GM20431 (cell line): ENCODE measurements at regions not wholly inside any gene's neighbourhood (a gene's known extent, or its start where the extent isn't known, plus 50 kb on each side); places are given as distances from the start of the nearest gene placed in this dataset.
"Not testable (repeated sequence)": the region's sequence is repeated elsewhere in the genome, so short reads cannot be mapped to it uniquely, and the experiment has no call there.

Source experiments
- in situ Hi-C: fragments of 300-500 bp; cut with MseI, MboI; formaldehyde crosslinking; loops from one replicate; pipeline ENCODE4 v1.15.0; 2020; ENCODE audit warnings: low sequenced_read_pairs; ENCODE audit not compliant: unreplicated experiment

GRCh38 chr3:144494651-144495050, 523.0 kb downstream of the DIPK2A start:
- in situ Hi-C loops = not testable (repeated sequence)

DNA sequence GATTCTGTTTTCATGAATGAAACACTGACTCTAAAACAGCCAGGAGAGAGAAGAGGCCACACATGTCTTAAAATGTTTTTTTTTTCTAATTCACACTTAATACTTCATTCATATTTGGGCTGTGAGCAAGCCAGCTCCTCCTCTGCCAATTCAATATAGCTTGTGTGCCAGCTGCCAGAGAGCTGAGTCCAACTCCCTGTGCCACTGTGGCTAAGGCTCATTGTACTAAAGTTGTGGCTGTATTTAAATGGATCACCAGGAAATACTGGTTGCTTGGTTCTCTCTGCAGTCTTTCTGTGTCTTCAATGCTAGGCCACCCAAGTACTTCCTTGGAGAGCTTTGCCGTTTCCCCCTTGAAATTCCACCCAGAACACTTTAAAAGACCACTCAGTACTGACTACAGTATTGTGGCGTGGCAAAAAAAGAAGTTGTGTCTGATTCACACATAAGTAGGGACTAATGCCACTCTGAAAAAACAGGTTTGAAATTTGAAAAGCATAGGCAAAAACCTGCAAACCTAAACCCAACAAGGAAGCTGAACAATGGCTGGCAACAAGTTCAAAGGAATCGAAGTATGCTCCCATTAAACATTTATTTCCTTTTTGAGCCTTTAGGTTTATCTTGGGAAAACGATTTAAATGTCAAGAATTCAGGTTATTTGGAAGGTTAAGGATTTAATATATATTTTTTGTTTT, 524.7 kb downstream of the DIPK2A start:
- in situ Hi-C loops = no loop called here

DNA sequence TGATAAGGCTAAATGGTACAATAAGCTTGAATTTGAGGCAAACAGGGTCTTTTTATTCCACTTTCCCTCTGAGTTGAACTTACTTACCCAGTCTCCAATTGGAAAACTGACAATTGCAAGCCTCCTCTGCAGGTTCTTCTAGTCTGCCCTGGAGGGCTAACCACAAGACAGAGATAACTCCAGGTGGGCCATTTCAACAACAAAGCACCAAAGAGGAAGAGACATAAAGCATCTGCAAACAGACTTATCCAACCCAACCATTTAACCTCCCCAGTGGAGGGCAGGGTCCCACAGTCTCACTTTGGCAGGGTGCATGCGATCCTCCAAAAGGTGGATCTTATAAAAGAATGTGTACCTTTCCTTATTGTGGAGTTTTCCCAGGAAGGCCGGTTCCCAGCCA, 525.8 kb downstream of the DIPK2A start:
- in situ Hi-C loops = no loop called here

DNA sequence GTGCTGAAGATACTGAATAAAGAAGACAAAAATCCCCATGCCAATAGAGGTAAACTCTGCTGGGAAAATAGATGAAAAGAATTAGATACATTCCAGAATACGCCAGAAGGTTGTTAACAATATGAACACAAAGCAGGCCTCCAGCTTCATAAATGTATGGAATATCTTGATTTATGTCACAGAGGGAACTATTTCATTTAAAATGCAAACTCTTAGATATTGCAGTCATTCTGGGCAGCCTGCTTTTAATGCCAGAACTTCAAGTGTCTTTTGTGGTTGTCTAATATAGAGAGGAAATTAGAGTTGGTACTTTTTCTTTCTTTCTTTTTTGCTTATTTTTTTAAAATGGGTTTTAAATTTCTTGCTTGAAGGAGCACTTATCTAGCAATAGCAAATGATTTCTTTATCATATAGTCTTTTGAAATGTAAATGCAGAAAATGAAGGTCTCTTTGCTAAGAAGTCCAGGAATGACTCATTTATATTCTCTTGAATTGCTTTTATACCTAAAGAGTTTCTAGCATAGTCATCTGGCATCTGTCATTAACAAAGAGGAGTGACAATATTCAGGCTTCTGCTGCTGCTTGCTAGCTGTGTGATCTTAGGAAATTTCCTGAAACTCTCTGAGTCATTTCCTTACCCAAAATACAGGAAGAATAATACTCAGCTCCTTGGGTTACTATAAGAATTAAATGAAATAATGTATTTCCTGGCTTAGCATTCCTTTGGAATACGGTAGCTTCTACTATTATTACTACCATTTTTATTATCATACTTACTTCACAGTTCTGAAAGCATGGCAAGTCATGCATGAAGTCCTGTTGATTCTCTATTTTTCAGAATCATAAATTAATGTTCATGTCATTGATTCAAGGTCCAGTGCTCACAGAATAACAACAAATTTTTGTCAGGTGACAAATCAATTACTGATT, 527.6 kb downstream of the DIPK2A start:
- in situ Hi-C loops = no loop called here

- in situ Hi-C loops = no loop called here
Observed at GRCh38 chr3:144501467-144501866, 529.8 kb downstream of the DIPK2A start.

DNA sequence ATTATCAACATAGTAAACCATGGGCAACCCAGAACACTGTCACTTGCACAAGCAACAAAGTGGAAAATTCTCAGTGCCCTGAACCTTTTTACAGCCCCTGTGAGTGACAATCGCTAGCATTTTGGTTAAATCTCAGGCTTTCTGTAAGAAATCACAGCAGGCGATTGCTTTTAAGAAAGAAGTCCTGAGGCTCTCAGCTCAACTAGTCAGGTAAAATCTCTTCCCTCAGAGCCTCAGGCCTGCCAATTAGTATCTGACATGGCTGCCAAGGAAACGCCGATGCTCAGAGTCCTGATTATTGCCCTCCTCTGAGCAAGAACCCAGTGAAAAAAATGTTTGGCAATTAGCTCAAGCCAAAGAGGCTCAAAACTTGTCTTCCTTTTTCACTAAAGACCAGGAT, 530.8 kb downstream of the DIPK2A start:
- in situ Hi-C loops = no loop called here

GRCh38 chr3:144506375-144506774, 534.8 kb downstream of the DIPK2A start:
- in situ Hi-C loops = not testable (repeated sequence)

GRCh38 chr3:144511346-144511745, 539.7 kb downstream of the DIPK2A start:
- in situ Hi-C loops = no loop called here

DNA sequence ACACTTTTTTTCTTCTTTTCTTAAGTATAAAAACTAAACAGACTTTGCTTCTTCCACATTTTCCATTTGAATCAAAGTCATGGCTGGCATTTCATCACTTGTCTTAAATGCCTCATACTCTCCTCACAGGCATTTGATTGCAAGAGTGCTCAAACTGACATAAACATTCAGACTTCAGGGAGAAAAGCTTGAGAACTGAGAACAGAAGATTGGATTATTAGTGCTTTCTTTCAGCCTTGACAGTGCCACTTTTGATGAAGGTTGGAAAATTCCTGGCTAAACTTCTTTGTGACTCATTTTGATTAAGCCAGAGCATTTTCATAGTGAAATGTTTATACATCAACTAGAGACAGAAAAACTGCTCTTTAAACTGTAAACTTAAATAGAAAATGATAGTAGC, 544.4 kb downstream of the DIPK2A start:
- in situ Hi-C loops = no loop called here

DNA sequence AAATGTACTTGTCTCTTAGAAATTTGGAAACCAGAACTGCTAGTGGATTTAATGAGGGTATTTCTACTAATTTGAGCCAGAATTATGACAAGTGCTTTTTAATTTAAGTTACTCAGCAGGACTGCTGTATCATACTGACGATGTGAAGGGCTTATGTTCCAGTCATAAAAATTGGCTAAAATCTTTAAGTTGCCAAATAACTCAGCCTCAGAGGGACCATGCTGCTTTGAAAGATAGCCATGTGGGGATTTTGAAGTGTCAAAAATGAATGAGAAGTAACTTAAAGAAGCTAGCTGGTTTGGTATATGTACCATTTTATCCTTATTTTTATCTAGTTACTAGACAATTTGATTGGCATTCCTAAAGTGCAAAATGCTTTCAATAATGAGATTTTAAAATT, 545.0 kb downstream of the DIPK2A start:
- in situ Hi-C loops = no loop called here

GRCh38 chr3:144521131-144521530, 549.5 kb downstream of the DIPK2A start:
- in situ Hi-C loops = no loop called here

DNA sequence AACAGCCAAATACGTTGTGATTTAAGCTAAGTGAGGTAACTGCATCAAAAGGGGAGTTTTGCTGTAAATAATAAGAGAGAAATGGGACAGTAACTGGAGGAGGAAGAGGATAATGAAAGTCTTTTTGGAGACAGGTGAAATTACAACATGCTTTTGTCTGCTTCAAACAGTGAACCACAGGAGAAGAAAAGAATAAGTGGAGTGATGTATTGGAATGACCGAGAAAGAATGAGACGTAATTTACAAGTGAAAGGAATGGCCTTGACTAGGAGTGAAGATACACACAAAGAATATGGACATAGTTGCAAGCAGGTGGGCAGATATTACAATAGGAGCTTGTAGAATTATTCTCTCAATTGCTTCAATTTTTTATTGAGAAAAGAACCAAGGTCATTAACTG, 550.8 kb downstream of the DIPK2A start:
- in situ Hi-C loops = no loop called here

GRCh38 chr3:144523396-144523795, 551.8 kb downstream of the DIPK2A start:
- in situ Hi-C loops = no loop called here

DNA sequence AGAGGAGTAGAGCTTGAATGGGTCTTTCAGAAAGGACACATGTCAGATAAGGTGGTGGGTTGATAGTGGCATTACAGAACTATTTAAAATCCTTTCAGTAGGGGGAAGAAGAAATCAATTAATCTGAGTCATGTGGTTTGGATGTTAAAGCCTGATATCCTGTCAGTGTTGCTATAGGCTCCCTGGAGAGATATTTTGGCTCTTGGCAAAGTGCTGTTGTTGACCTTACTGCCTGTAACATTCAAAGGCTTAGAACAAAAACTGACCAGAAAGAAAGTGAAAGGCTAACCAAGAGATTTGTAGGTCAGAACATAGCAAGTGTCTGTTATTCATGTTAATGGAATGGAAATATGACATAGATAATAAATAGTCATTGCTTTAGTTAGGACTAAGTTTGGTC, 552.9 kb downstream of the DIPK2A start:
- in situ Hi-C loops = no loop called here

DNA sequence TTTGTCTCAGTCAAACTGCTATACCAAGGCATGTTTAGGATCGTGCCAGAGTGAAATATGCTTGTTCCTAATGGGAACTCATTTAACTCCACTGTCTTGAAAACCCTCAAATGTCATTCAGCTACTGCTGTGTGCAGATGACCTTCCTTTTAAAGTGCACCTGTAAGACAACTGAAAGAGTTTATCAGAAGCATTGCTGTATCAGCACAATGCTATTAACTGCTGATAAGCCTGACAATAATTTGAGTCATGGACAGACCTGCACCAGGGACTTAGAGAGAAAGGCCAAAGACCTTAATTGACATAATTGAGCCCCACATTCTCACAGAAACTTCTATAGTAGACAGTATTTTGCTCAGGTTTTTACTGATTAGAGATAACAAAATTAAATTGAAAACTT, 557.9 kb downstream of the DIPK2A start:
- in situ Hi-C loops = no loop called here

DNA sequence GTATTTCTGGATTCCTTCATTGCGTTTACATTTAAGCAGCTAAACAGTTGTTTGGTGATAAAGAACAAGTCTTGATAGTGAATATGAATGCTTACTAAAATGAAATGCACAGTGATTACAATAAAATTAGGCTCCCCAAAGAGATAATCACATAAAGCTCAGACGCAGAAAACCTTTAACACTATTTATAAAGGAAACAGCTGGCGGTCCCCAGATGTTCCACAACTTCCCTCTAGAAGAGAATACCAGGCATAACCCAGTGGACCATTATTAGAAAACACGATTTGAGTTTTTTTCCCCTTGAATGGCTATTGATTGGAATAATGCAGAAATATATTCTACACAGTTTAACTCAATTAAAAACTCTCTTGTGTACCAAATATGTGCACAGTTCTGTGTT, 573.2 kb downstream of the DIPK2A start:
- in situ Hi-C loops = no loop called here

DNA sequence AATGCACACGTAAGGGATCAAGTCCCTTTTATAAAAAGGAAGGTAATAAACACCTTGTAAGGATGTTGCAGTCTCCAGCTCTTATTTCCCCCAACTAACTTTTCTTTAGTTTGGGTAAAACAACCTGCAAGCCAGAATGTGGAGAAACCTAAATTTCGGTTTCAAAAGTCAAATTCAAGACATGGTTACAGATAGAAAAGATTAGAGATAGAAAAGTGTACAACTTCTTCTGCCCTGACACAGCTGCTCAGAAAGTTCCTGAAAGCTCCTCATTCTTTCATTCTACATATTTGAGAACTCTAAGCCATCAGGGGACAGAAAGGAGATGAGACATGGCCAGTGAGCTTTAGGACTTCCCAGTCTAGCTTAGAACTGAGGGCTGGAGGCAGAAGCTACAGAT, 574.9 kb downstream of the DIPK2A start:
- in situ Hi-C loops = no loop called here

DNA sequence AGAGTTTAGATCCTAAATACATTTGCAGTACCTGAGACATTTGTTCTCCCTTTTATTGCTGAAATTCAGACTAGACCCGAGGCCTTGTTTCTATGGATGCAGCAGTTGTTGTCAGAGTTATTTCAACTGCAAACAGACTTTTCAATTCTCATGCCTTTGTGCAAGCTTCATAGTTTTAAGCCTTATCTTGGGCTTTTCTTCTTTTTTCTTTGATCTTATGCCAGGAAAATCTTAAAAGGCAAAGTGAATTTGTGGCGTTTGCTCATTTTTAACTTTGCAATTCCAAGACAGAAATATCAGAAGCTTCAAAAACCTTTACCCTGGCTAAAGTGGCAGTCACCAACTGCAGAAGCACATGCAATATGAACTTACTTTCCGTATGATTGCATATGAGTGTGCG, 576.7 kb downstream of the DIPK2A start:
- in situ Hi-C loops = no loop called here

- in situ Hi-C loops = no loop called here
Observed at GRCh38 chr3:144549166-144549565, 577.5 kb downstream of the DIPK2A start.

DNA sequence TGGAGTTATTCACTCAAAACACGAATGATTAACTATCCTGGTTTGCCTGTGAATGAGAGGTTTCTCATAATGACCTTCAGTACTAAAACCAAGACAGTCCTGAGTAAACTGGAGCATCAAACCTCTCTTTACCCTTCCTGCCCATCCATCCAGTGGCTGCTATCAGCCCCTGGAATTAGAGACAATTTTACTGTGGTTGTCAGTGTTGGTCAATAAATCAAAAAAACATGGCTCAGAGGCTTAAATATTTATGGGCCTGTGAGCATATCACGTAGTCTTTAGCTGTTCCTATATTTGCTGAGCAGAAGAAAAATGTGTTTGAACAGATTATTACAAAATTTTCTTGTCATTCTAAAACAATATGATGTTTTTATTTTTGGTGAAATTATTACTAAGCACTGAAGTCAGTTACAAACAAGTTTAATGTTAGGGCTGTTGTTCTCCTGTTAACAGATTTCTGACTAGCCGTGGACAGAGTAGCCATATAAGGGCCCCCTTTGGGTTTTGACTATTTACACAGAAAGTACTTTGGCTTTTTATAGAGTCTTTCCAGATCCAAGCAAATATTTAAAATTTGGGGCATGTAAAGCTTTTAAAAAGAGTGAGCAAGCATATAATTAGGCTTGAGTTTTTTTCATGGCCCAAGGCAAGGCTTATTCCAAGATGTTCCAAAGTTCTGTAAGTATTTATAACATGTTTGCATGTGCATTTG, 580.9 kb downstream of the DIPK2A start:
- in situ Hi-C loops = no loop called here

- in situ Hi-C loops = no loop called here
Observed at GRCh38 chr3:144553301-144553700, 581.7 kb downstream of the DIPK2A start.
